Retina (tissue), 1 donor: ENCODE measurements at regions not wholly inside any gene's neighbourhood (a gene's known extent, or its start where the extent isn't known, plus 50 kb on each side); places are given as distances from the start of the nearest gene placed in this dataset.

Source experiments
- DNase-seq: peaks from one replicate; pipeline ENCODE4 v3.0.0-alpha.2; 2016

DNA sequence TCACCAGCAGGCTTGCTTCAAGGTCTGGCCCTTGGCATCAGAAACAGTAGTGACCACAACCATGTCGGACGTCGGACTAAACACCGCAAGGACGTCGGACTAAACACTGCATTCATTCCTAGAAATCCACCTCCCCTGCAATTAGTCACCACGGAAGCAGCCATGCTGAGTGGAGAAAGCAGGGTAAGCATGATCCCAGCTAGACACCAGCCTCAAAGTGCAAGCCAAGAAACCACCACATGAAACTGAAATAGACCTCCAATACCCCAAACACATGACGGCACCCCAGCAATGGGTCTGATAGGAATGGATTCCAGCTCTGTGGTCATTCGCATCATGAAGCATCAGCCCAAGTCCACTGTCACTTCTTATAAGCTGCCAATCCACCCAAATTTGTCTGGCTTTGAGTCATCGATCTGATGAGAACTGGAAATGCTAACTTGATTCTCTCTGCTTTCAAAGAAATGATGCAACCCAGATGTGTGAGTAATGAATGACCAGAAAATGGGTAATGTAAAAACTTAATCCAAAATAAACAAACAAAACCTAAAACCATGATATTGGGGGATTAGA is 348.3 kb upstream of the TMCO5A start:
- DNase-seq, result no peak

- no peak for DNase-seq
Observed at GRCh38 chr15:37586976-37587375, 347.5 kb upstream of the TMCO5A start.

DNA sequence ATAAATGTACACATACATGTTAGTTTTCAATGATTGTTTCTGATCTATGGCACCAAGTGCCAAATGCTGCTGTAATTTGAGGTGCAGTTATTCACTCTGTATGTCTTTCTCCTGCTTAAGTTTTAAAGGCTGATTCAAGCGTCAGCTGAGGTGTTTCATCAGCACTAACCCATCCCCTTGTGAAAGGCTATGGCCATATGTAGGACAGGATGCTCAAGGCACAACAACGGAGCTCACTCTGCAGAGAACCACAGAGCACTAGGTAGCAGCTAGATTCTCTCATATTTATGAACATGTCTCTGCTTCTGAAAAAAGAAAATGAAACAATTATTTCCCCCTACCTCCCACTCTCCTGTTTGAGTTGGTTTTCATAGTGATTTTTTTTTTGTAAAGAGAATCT is 340.0 kb upstream of the TMCO5A start:
- no peak for DNase-seq

DNA sequence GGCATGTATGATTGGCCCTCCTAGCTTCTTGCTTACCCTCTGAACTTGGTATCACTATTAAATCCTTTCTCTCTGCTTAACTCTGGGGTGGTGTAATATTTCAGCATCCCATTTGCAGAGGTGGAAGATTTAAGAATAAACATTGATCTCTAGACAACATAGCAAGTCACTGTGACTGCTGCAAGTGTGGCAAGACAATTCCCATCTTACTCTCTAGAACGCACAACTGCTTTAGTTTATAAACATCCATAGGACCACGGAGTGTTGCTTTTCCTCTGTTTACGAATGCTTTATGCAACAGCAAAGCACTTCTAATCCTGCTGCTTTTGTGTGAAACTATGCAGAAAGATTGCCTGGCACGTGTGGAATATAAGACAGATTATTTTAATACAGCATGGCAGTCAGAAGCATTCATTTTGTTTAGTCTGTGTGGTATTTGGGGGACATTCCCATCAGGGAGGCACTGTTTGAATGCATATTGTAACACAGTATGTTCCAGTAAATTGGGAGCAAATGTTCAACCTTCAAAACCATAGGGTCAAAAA is 338.9 kb upstream of the TMCO5A start:
- DNase-seq, result no peak

- DNase-seq, result no peak
Observed at GRCh38 chr15:37599156-37599555, 335.3 kb upstream of the TMCO5A start.

- DNase-seq, result no peak
Observed at GRCh38 chr15:37616215-37616614, 318.2 kb upstream of the TMCO5A start.

- DNase-seq, result no peak
Observed at GRCh38 chr15:37618353-37618752, 316.1 kb upstream of the TMCO5A start.

DNA sequence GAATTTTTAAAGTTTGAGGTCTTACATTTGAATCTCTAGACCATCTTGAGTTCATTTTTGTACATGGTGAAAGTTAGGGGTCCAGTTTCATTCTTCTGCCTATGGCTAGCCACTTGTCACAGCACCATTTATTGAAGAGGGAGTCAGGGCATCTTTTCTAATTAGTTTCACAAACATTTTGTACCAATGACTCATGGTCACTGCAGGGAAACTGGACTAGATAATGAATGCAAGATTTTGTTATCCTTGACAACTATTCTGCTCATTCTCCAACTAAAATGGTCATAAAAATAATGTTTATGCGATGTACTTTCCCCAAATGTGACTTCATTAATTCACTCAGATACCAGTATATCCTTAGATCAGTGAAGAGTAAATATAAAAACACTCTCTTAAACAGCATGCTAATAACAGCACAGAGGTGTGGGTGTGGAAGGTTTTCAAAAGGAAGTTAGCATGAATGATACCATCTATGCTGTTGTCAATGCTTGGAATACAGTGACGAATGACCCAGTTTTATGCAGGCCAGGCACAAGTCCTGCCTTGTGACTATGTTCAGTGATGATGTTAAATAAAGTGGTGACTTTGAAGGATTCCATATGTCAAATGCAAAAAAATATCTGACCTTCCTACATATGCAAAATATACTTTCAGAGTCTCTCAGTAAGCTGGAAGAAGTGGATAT is 314.9 kb upstream of the TMCO5A start:
- no peak for DNase-seq

DNA sequence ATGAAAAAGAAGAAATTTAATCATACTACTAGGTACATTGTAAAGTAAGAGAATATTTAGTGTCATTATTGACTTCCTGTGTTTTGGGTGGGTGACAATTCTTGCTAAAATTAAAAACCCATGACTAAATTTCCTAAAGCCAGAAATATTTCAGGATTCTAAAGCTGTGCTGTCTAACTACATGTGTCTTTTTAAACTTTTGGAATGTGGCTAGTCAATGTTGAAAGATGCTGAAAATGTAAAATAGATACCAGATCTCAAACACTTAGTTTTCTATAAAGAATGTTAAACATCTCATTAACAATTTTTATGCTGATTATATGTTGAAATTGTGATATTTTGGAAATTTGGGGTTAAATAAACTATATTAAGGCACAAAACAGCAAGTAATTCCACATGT is 308.9 kb upstream of the TMCO5A start:
- DNase-seq, result no peak

GRCh38 chr15:37628507-37628906 is 305.9 kb upstream of the TMCO5A start:
- no peak for DNase-seq

DNA sequence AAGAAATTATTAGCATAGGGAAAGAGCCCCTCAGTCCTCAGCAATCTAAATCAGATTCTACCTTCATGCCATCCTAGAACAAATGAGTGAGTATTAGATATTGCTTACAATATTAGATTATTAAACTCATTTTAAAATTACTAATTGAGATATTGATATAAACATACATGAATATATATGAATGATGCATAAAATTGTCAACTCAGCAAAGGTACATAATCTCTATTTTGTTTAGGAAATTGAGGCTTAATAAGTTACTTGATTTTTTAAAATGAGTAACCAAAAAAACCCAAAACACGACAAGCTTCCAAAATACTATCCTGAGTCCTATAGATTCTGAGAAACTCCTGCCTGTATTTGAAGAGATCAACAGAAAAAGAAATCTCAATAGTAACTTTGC is 297.7 kb upstream of the TMCO5A start:
- DNase-seq, result no peak

GRCh38 chr15:37638116-37638515 is 296.3 kb upstream of the TMCO5A start:
- DNase-seq, result no peak

DNA sequence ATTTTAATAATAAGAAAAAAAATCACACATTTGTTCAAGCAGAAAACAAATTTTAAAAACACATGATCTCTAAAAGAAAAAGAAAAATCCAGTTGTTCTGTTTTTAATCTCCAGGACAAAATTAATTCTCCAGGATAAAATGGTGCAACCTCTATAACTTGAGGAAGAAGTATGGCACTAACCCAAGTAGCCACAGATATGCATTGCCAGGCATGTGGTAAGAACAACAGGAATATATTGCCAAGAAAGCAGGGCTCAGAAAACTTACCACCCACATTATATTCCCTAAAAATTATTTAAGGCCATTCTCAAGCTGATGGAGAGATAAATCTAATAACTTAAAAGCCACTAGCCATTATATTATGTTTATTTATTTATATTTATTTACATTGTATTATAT is 295.7 kb upstream of the TMCO5A start:
- no peak for DNase-seq

DNA sequence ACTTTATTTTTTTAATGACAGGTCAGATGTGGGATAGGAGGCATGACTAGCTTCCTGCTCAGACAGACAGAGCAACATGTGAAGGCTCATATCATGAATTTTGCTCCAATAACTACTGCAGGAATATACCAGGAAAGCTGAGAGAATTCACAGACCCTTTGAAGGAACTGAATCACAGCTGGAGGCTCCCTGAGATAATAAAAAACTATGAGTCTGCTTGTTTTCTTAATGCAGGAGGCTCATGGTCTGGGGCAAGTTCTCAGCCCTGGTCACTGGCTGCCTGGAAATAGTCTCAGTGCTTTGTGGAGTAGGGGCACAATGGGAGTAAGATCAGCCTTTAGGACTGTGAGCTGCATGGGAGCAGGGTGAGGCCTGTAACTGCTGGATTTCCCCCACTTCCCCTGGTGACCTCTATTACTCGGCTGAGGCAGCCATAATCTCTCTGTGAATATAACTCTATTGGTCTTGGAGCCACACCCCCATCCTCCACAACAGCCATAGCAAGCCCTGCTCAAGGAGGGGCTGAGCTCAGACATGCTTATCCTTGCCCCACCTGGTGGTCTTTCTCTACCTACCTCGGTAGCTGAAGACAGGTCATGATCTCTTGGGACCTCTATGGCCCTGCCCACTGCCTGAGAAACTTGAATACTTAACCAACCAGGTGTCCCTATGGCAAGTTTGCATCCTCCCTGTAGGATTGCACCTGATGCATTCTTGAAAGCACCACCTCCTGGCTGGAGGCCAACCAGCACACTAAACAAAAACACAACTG is 281.6 kb upstream of the TMCO5A start:
- no peak for DNase-seq

DNA sequence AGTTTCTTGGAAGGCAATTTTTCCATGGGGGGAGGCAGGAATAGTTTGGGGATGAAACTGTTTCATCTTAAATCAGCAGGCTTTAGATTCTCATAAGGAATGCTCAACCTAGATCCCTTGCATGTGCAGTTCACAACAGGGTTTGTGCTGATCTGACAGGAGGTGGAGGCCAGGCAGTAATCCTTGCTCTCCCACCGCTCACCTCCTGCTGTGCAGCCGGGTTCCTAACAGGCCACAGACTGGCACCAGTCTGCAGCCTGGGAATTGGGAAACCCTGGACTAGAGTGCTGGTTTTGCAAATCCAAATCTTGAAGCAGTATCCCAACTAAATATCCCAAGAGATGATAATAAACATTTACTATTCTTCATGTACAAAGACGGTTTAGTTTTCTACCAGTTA is 256.3 kb upstream of the TMCO5A start:
- no peak for DNase-seq

DNA sequence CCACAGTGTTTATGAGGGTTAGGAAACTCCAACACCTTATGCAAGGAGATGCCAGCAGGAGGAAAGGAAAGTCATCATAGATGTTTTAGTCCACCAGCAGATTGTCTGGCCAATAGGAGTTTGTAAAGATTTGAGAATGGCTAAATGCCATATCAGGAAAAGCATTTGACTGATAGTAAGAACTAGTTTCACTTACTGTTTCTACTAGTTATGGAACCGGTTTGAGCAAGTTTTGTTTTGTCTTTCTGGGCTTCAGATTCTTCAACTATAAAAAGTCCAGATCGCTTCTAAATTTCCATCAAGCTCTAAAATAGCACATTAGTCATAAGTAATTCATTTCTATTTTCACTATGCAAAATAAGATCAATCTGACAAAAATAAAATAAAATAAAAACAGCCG is 254.8 kb upstream of the TMCO5A start:
- DNase-seq, result no peak

- DNase-seq, result no peak
Observed at GRCh38 chr15:37682304-37682703, 252.1 kb upstream of the TMCO5A start.

DNA sequence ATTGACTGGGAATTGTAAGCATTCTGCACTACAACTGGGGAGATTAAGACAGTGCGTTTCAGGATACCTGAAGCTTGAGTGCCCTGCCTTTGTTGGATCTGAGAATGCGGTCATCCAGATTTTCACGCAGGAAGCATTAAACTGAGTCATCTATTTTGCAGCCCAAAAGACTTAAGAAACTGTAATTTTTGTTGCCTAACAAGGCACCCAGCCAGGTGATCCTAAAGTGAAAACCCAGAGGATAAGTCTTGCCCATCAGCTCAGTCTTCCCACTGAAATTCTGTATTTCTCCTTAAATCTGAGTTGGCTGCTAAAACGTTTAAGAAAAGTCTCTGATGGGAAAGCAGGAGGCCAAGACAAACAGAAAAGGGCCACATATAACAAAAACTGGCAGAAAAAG is 242.5 kb upstream of the TMCO5A start:
- DNase-seq, result no peak

DNA sequence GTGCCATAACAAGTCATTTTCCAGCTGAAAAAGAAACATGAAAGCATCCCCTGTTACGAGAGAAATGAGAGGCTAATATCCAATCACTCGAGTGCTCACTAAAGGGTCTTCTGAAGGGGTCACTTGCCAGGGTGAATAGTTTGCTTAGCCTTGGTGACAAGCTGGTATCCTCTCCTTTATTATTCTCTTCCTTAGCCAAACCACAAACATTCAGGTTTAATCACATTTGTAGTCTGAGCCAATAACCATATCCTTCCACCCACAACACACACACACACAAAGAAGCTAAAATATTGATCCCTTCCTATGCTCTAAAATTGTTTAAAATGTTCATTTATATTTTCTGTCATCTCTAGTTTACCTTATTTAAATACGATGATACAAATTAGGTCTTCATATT is 240.5 kb upstream of the TMCO5A start:
- DNase-seq, result no peak

DNA sequence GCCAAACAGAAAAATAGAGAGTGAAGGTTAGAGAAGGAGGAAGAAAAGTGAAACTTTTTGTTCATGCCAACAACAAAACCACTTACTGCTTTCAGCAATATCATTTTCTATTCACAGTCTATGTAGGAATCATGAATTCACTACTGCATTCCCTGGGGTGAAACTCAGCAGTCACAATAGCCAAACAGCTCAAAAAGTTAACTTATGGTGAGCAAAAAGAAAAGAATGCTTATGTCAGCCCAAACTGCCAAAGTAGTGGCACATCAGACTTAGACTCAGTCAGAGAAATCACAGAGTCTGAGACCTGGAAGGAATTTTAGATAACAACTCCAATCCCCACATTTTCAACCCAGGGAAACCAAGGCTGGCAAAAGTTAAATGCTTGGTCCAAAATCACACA is 238.7 kb upstream of the TMCO5A start:
- peak; percentile 5 for DNase-seq

- DNase-seq, result no peak
Observed at GRCh38 chr15:37698679-37699078, 235.8 kb upstream of the TMCO5A start.

DNA sequence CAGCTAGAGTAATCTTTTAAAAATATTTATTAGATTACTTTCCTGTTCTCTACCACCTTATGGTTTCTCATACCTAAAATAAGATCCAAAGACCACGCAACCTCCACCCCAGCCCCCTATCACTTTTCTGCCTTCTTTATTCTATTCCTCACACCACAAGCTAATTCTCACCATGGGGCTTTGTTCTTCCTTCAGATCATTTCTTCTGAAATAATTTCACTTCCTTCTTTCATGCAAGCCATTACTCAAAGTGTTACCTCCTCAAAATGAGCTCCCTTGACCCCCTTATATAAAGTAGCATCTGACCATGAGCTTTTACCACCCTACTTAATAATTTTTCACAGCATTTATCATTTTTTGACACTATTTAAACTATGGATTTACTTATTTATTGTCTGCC is 233.2 kb upstream of the TMCO5A start:
- DNase-seq, result no peak

DNA sequence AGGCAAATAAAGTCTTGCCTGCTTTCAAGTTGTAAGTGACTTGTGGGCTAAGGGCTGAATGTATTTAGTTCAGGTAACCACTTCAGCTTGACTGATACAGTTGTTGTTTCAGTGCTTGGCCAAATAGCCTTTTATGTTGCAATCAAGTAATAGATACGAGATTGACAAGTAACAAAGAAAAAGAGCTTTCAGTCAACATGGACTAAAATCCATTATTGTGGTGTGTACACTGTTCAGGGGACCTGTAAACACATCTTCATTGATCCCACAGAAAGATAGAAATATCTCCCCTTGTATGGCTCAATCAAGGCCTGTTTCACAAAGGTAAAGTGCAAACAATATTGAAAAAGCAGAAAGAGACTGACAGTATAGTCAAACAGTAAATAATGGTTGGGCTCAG is 224.8 kb upstream of the TMCO5A start:
- no peak for DNase-seq

DNA sequence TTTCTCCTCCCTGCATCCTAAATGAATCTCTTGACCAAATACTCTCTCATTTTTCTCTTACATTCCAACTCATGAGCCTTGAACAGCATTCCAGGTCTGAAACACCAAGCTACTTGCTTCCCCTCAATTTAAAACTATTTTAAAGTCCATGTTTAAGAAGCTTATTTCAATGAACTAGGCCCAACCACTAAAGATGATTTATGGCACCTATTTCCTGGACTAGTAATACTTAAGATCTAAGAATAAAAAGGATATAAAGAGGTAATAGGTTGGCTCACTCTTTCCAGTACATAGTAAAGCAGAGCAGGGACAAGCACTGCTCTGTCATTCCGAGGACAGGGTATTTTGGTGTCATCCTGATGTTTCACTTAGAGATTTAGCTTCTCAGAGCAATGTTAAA is 219.3 kb upstream of the TMCO5A start:
- DNase-seq, result no peak
